ENCODE measurements at regions not wholly inside any gene's neighbourhood (a gene's known extent, or its start where the extent isn't known, plus 50 kb on each side); places are given as distances from the start of the nearest gene placed in this dataset.

GRCh38 chr7:91514591-91514990 is 250.4 kb downstream of the FZD1 start:
- H3K9me2 ChIP-seq (ENCODE audit: insufficient read depth), result no peaks in the 10 kb centered on the region
- H3K27me3 ChIP-seq (replicated peaks; ENCODE audit: insufficient read depth), result no peaks in the 10 kb centered on the region
- in situ Hi-C loops (cut with MboI), result no loop called here
- no peak for TF ChIP-seq EZH2phosphoT487 (IDR thresholded peaks at IDR 0.05; ENCODE audit: insufficient read depth, low read depth)
- TF ChIP-seq EZH2 (IDR thresholded peaks at IDR 0.05; ENCODE audit: insufficient read depth, poor library complexity, severe bottlenecking), result no peak
- H4K20me1 ChIP-seq (ENCODE audit: insufficient read depth), result no peaks in the 10 kb centered on the region
- no peak overlapping the region for H3K4me2 ChIP-seq (ENCODE audit: unreplicated experiment)
- DNase-seq, result no peak
- WGBS, 2 experiments (ENCODE audit: low coverage in 1 of 2, low lambda C conversion rate in 2 of 2, missing lambda C conversion rate in 2 of 2), result 36 to 45% methylated on average over 4 of the region's 4 CpGs
- H3K4me3 ChIP-seq, result no peak overlapping the region
- no peaks in the 10 kb centered on the region for H3K9me3 ChIP-seq (ENCODE audit: low read depth)
- no peaks in the 10 kb centered on the region for H3F3A ChIP-seq (ENCODE audit: insufficient read depth)
- H3K4me1 ChIP-seq (ENCODE audit: insufficient read depth), result no peaks in the 10 kb centered on the region
- no peak overlapping the region for H3K27ac ChIP-seq
- H3K9ac ChIP-seq, result no peak overlapping the region
- no peaks in the 10 kb centered on the region for H3K79me2 ChIP-seq (ENCODE audit: insufficient read depth)
- H2AFZ ChIP-seq, result no peak overlapping the region
- H3K36me3 ChIP-seq (ENCODE audit: low read depth), result no peaks in the 10 kb centered on the region

GRCh38 chr7:91515961-91516360 is 251.7 kb downstream of the FZD1 start:
- H3K27me3 ChIP-seq (replicated peaks; ENCODE audit: insufficient read depth), result no peaks in the 10 kb centered on the region; the same call in 1 of the 2 replicates
- no peaks in the 10 kb centered on the region for H3K9me2 ChIP-seq (ENCODE audit: insufficient read depth)

GRCh38 chr7:91517201-91517785 is 253.1 kb downstream of the FZD1 start:
- H4K20me1 ChIP-seq (ENCODE audit: insufficient read depth), result no peaks in the 10 kb centered on the region
- H3K4me2 ChIP-seq (ENCODE audit: unreplicated experiment), result no peak overlapping the region
- no peak overlapping the region for H3K4me3 ChIP-seq
- H3K36me3 ChIP-seq (ENCODE audit: low read depth), result no peaks in the 10 kb centered on the region
- H3K9me2 ChIP-seq (ENCODE audit: insufficient read depth), result no peaks in the 10 kb centered on the region
- H3K79me2 ChIP-seq (ENCODE audit: insufficient read depth), result no peaks in the 10 kb centered on the region
- no peaks in the 10 kb centered on the region; the same call in 1 of the 2 replicates for H3K27me3 ChIP-seq (replicated peaks; ENCODE audit: insufficient read depth)
- H2AFZ ChIP-seq, result no peak overlapping the region
- H3K4me1 ChIP-seq (ENCODE audit: insufficient read depth), result no peaks in the 10 kb centered on the region
- 9 to 15% methylated on average over 1 of the region's 1 CpG for WGBS, 2 experiments (ENCODE audit: low coverage in 1 of 2, low lambda C conversion rate in 2 of 2, missing lambda C conversion rate in 2 of 2)
- TF ChIP-seq EZH2phosphoT487 (IDR thresholded peaks at IDR 0.05; ENCODE audit: insufficient read depth, low read depth) (no peak), EZH2 (IDR thresholded peaks at IDR 0.05; ENCODE audit: insufficient read depth, poor library complexity, severe bottlenecking) (no peak)
- no peak overlapping the region for H3K9ac ChIP-seq
- H3K9me3 ChIP-seq (ENCODE audit: low read depth), result no peaks in the 10 kb centered on the region
- in situ Hi-C loops (cut with MboI), result no loop called here
- H3K27ac ChIP-seq, result no peak overlapping the region
- no peaks in the 10 kb centered on the region for H3F3A ChIP-seq (ENCODE audit: insufficient read depth)
- DNase-seq, result no peak

More at GRCh38 chr7:91515961-91516360, 251.7 kb downstream of the FZD1 start:
- H3K4me1 ChIP-seq (ENCODE audit: insufficient read depth), result no peaks in the 10 kb centered on the region
- no peaks in the 10 kb centered on the region for H3K36me3 ChIP-seq (ENCODE audit: low read depth)
- no peaks in the 10 kb centered on the region for H3K9me3 ChIP-seq (ENCODE audit: low read depth)
- in situ Hi-C loops (cut with MboI), result no loop called here
- TF ChIP-seq EZH2 (IDR thresholded peaks at IDR 0.05; ENCODE audit: insufficient read depth, poor library complexity, severe bottlenecking) (no peak), EZH2phosphoT487 (IDR thresholded peaks at IDR 0.05; ENCODE audit: insufficient read depth, low read depth) (no peak)
- no peak for DNase-seq
- H3K4me3 ChIP-seq, result no peak overlapping the region
- no peaks in the 10 kb centered on the region for H4K20me1 ChIP-seq (ENCODE audit: insufficient read depth)
- H3K9ac ChIP-seq, result no peak overlapping the region
- WGBS, 2 experiments (ENCODE audit: low coverage in 1 of 2, low lambda C conversion rate in 2 of 2, missing lambda C conversion rate in 2 of 2), result 5 to 13% methylated on average over 1 of the region's 1 CpG
- H3K79me2 ChIP-seq (ENCODE audit: insufficient read depth), result no peaks in the 10 kb centered on the region
- H2AFZ ChIP-seq, result no peak overlapping the region
- H3F3A ChIP-seq (ENCODE audit: insufficient read depth), result no peaks in the 10 kb centered on the region
- no peak overlapping the region for H3K27ac ChIP-seq
- no peak overlapping the region for H3K4me2 ChIP-seq (ENCODE audit: unreplicated experiment)

GRCh38 chr7:91518058-91518457 is 253.8 kb downstream of the FZD1 start:
- Histone ChIP-seq H3K4me1 (ENCODE audit: insufficient read depth) (no peaks in the 10 kb centered on the region), H3K36me3 (ENCODE audit: low read depth) (no peaks in the 10 kb centered on the region), H3K27me3 (replicated peaks; ENCODE audit: insufficient read depth) (no peaks in the 10 kb centered on the region; the same call in 1 of the 2 replicates), H3K4me3 (no peak overlapping the region), H3K9me2 (ENCODE audit: insufficient read depth) (no peaks in the 10 kb centered on the region), H3K79me2 (ENCODE audit: insufficient read depth) (no peaks in the 10 kb centered on the region), H2AFZ (no peak overlapping the region), H4K20me1 (ENCODE audit: insufficient read depth) (no peaks in the 10 kb centered on the region), H3K27ac (no peak overlapping the region), H3K9me3 (ENCODE audit: low read depth) (no peaks in the 10 kb centered on the region), H3K9ac (no peak overlapping the region), H3F3A (ENCODE audit: insufficient read depth) (no peaks in the 10 kb centered on the region), H3K4me2 (ENCODE audit: unreplicated experiment) (no peak overlapping the region)
- in situ Hi-C loops (cut with MboI), result no loop called here
- WGBS, 2 experiments (ENCODE audit: low coverage in 1 of 2, low lambda C conversion rate in 2 of 2, missing lambda C conversion rate in 2 of 2), result 8 to 11% methylated on average over 1 of the region's 1 CpG
- TF ChIP-seq EZH2phosphoT487 (IDR thresholded peaks at IDR 0.05; ENCODE audit: insufficient read depth, low read depth), result no peak
- no peak for TF ChIP-seq EZH2 (IDR thresholded peaks at IDR 0.05; ENCODE audit: insufficient read depth, poor library complexity, severe bottlenecking)
- DNase-seq, result no peak

All from GM23248 (cell line).